GM12878 (cell line): ENCODE measurements at regions not wholly inside any gene's neighbourhood (a gene's known extent, or its start where the extent isn't known, plus 50 kb on each side); places are given as distances from the start of the nearest gene placed in this dataset.

ENCODE experiments used
- ATAC-seq: fragments of 200-7000 bp; cut with Tn5 transposase; 3 replicates; pipeline ENCODE4 v1.9.1; 2020; ENCODE audit warnings: mild to moderate bottlenecking, moderate library complexity
- BruUV-seq: library from RNA; stranded (reverse); fragments of 400-500 nt; replicated peaks from 2 replicates; lab custom pipeline; 2021; lab: Mats Ljungman, UMichigan
- CTCF ChIA-PET: fragments of 300-600 bp; sonication (Branson Sonifier 250); formaldehyde crosslinking; extraction: SDS; loops from one replicate; lab custom pipeline; 2021; ENCODE audit warnings: inconsistent platforms; lab: Yijun Ruan, JAX
- POLR2A ChIA-PET: fragments of 350-600 bp; formaldehyde crosslinking; extraction: SDS; loops from one replicate; lab custom pipeline; 2021; ENCODE audit warnings: inconsistent platforms; lab: Charles Lee
- RAD21 ChIA-PET: fragments of 300-600 bp; sonication (Branson Sonifier 250); formaldehyde crosslinking; loops from one replicate; lab custom pipeline; 2023; ENCODE audit warnings: antibody characterized with exemption; ENCODE audit not compliant: unreplicated experiment; lab: Charles Lee
- SMC1A ChIA-PET: fragments of 300-600 bp; sonication (Branson Sonifier 250); formaldehyde crosslinking; loops from one replicate; lab custom pipeline; 2023; ENCODE audit not compliant: unreplicated experiment, uncharacterized antibody; lab: Charles Lee
- DNase-seq: peaks from one replicate; pipeline ENCODE4 v3.0.0-alpha.2; 2011; ENCODE audit warnings: low read depth, low spot score
- FAIRE-seq: peaks from 3 replicates; lab custom pipeline; 2011; peaks lifted over from hg19 to GRCh38; lab: Jason Lieb, UNC
- H2AFZ ChIP-seq: 2 replicates; pipeline ENCODE4 v1.6.0; 2011; ENCODE audit warnings: low read depth, low read length, control low read depth; ENCODE audit not compliant: control insufficient read depth
- H3K27ac ChIP-seq: 2 replicates; pipeline ENCODE4 v1.5.1; 2011; ENCODE audit warnings: control low read depth; ENCODE audit not compliant: control insufficient read depth, insufficient read depth
- H3K27me3 ChIP-seq, 2 experiments: replicated peaks in 1 of 2; 2 replicates each; pipeline versions ENCODE4 v1.6.0 to v1.6.1; 2011; ENCODE audit warnings: low read length in 1 of 2; ENCODE audit not compliant: control insufficient read depth in 2 of 2, insufficient read depth in 2 of 2
- H3K36me3 ChIP-seq, 2 experiments: 2 replicates each; pipeline ENCODE4 v1.5.1; 2011; ENCODE audit warnings: low read length in 1 of 2; ENCODE audit not compliant: control insufficient read depth in 2 of 2, insufficient read depth in 2 of 2
- H3K4me1 ChIP-seq: 2 replicates; pipeline ENCODE4 v1.6.1; 2011; ENCODE audit warnings: mild to moderate bottlenecking, low read length, moderate library complexity, mixed read lengths; ENCODE audit not compliant: control insufficient read depth, insufficient read depth
- H3K4me2 ChIP-seq: 2 replicates; pipeline ENCODE4 v1.6.0; 2011; ENCODE audit warnings: control low read depth; ENCODE audit not compliant: control insufficient read depth, insufficient read depth
- H3K4me3 ChIP-seq: fragments of 200-600 bp; sonication (generic); 2 replicates; pipeline ENCODE4 v1.5.1; 2016
- H3K79me2 ChIP-seq: 2 replicates; pipeline ENCODE4 v1.6.0; 2011; ENCODE audit warnings: low read length; ENCODE audit not compliant: control insufficient read depth, insufficient read depth
- H3K9ac ChIP-seq: 2 replicates; pipeline ENCODE4 v1.8.0; 2011; ENCODE audit warnings: low read length, control low read depth, mixed read lengths; ENCODE audit not compliant: control insufficient read depth, insufficient read depth
- H3K9me3 ChIP-seq: replicated peaks from 3 replicates; pipeline ENCODE4 v1.5.1; 2011; ENCODE audit warnings: mild to moderate bottlenecking, low read length; ENCODE audit not compliant: control insufficient read depth, insufficient read depth
- H4K20me1 ChIP-seq: 2 replicates; pipeline ENCODE4 v1.6.0; 2011; ENCODE audit not compliant: control insufficient read depth, insufficient read depth
- HDGF ChIP-seq: fragments of 450-650 bp; IDR thresholded peaks from 2 replicates; pipeline ENCODE4 v1.6.1; 2016; ENCODE audit warnings: antibody characterized with exemption
- IKZF2 ChIP-seq, 2 experiments: fragments of 450-650 bp; IDR thresholded peaks; 2 replicates each; pipeline ENCODE4 v1.6.1; 2017; ENCODE audit warnings: mild to moderate bottlenecking in 2 of 2, moderate library complexity in 2 of 2
- IRF3 ChIP-seq: fragments of 450-650 bp; IDR thresholded peaks from 2 replicates; pipeline ENCODE4 v1.6.1; 2014; ENCODE audit warnings: mild to moderate bottlenecking
- MLLT1 ChIP-seq: fragments of 450-650 bp; IDR thresholded peaks from 2 replicates; pipeline ENCODE4 v1.6.1; 2016; ENCODE audit warnings: mild to moderate bottlenecking
- NBN ChIP-seq: fragments of 450-650 bp; IDR thresholded peaks from 2 replicates; pipeline ENCODE4 v1.6.1; 2016
- ZNF687 ChIP-seq: fragments of 450-650 bp; IDR thresholded peaks from 2 replicates; pipeline ENCODE4 v1.6.1; 2017; ENCODE audit warnings: mild to moderate bottlenecking, moderate library complexity
- WGBS: methylation state at CpG from one replicate; pipeline ENCODE4 v1.1.6; 2016; ENCODE audit warnings: low lambda C conversion rate; ENCODE audit not compliant: insufficient replicate concordance, insufficient coverage; ENCODE audit errors: missing lambda C conversion rate; 5-methylcytosine and 5-hydroxymethylcytosine counted together
- in situ Hi-C: fragments of 300-500 bp; cut with MboI; formaldehyde crosslinking; loops from 9 replicates; pipeline ENCODE4 v1.14.3; 2018; ENCODE audit warnings: mixed read lengths
- intact Hi-C: fragments of 100-400 bp; cut with micrococcal nuclease; formaldehyde crosslinking; loops from one replicate; pipeline ENCODE4 v1.14.2; 2022; ENCODE audit not compliant: unreplicated experiment

- TF ChIP-seq HDGF (0 out of 2 replicates have a peak, but pooled peaks have one; percentile 42), NBN (peak; percentile 66; the same call in 1 of the 2 replicates), IKZF2 (IDR thresholded peaks at IDR 0.05) (peak in 1 of 2 experiments; percentile 23; a peak in 2 of 4 replicates), IRF3 (no peak), MLLT1 (peak; percentile 87), ZNF687 (no peak)
- TF ChIP-seq, all 136 proteins: peak for 4
- Histone ChIP-seq H4K20me1 (no peaks in the 10 kb centered on the region), H3K36me3 (no peaks in the 10 kb centered on the region), H3K27me3 (no peaks in the 10 kb centered on the region), H3K27ac (no peak overlapping the region), H3K4me2 (no peak overlapping the region), H2AFZ (no peak overlapping the region), H3K4me3 (no peak overlapping the region), H3K9me3 (no peaks in the 10 kb centered on the region), H3K9ac (no peak overlapping the region), H3K79me2 (no peaks in the 10 kb centered on the region), H3K4me1 (no peaks in the 10 kb centered on the region)
- intact Hi-C loops: no loop called here
- no TSS peak for BruUV-seq
- in situ Hi-C loops: loop anchor here (10.0 kb wide), 1 partner anchor 416 kb away; no protein-coding TSS in a partner anchor
- ChIA-PET RAD21 (interaction anchor here (0.5 to 18.4 kb wide), 26 partner anchors 10 to 418 kb away, joined by 3 to 344 read pairs (median 6); partner anchors contain the start of genes CMC1 and EOMES), POLR2A (interaction anchor here (0.7 to 5.5 kb wide), 13 partner anchors 7 to 415 kb away, joined by 3 to 54 read pairs (median 5); partner anchors contain the start of gene EOMES), CTCF (interaction anchor here (0.8 to 5.0 kb wide), 8 partner anchors 11 to 418 kb away, joined by 3 to 44 read pairs (median 6); no protein-coding TSS in a partner anchor), SMC1A (interaction anchor here (0.8 to 27.3 kb wide), 25 partner anchors 2 to 444 kb away, joined by 3 to 602 read pairs (median 4); no protein-coding TSS in a partner anchor)
- DNase-seq (no peak), FAIRE-seq (no peak), ATAC-seq (peak; percentile 29)
- WGBS: 17% methylated on average over 2 of the region's 2 CpGs
Measured at GRCh38 chr3:28130836-28131235, 110.6 kb upstream of the CMC1 start.
